ENCODE measurements at regions not wholly inside any gene's neighbourhood (a gene's known extent, or its start where the extent isn't known, plus 50 kb on each side); places are given as distances from the start of the nearest gene placed in this dataset.

DNA sequence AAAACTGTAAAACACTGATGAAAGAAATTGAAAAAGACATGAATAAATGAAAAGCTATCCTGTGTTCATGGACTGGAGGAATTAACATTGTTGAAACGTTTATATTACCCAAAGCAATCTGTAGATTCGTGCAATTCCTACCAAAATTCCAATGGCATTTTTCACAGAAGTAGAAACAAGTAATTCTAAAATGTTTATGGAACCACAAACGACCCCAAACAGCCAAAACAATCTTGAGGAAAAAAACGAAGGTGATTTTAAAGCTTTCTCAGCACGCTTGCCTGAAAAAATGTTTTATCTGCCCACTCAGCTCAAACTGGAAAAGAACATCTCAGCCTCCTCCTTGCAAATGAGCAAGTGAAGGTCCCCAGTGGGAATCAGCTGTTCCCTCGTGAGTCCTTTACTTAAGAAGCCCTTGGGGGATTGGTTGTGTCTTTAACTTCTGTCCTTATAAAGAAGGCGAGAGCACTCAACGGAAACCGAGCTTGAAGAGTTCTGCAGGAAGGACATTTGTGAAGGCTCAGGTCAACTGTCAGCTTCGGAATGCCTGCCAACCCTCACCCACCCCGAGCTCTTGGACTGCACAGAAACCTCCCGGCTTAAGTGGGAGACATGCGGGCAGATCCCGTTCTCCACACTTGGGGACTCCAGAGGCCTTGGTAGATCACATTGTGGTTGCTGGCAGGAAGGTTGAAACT, 256.0 kb upstream of the IRS2 start:
- TF ChIP-seq, protein P1, sequence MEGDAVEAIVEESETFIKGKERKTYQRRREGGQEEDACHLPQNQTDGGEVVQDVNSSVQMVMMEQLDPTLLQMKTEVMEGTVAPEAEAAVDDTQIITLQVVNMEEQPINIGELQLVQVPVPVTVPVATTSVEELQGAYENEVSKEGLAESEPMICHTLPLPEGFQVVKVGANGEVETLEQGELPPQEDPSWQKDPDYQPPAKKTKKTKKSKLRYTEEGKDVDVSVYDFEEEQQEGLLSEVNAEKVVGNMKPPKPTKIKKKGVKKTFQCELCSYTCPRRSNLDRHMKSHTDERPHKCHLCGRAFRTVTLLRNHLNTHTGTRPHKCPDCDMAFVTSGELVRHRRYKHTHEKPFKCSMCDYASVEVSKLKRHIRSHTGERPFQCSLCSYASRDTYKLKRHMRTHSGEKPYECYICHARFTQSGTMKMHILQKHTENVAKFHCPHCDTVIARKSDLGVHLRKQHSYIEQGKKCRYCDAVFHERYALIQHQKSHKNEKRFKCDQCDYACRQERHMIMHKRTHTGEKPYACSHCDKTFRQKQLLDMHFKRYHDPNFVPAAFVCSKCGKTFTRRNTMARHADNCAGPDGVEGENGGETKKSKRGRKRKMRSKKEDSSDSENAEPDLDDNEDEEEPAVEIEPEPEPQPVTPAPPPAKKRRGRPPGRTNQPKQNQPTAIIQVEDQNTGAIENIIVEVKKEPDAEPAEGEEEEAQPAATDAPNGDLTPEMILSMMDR (IDR thresholded peaks at IDR 0.05; ENCODE audit: control extremely low read depth in 1 of 3, insufficient read depth in 1 of 3, low read depth in 1 of 3, low read length in 3 of 3): no peak
- TF ChIP-seq, protein P2, sequence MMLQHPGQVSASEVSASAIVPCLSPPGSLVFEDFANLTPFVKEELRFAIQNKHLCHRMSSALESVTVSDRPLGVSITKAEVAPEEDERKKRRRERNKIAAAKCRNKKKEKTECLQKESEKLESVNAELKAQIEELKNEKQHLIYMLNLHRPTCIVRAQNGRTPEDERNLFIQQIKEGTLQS (IDR thresholded peaks at IDR 0.05; ENCODE audit: insufficient read depth, low read depth, low read length): no peak
- TF ChIP-seq POLR2A (IDR thresholded peaks at IDR 0.05; ENCODE audit: control extremely low read depth in 1 of 2, low read depth in 2 of 2, low read length in 2 of 2): no peak
- TF ChIP-seq YY1 (IDR thresholded peaks at IDR 0.05; ENCODE audit: low read depth, low read length): no peak
- no peak for TF ChIP-seq EP300 (IDR thresholded peaks at IDR 0.05; ENCODE audit: borderline replicate concordance in 1 of 2, low read depth in 2 of 2, low read length in 2 of 2)
- TF ChIP-seq CBX5 (IDR thresholded peaks at IDR 0.05; ENCODE audit: low read depth, low read length): no peak
- no peak for TF ChIP-seq MAX (IDR thresholded peaks at IDR 0.05)
- no peak for TF ChIP-seq TCF12 (IDR thresholded peaks at IDR 0.05; ENCODE audit: low read depth, low read length)
- no peak for TF ChIP-seq NRF1 (IDR thresholded peaks at IDR 0.05; ENCODE audit: low read depth, low read length)

Measured in H1 (cell line).